22Rv1 (cell line): ENCODE measurements at regions not wholly inside any gene's neighbourhood (a gene's known extent, or its start where the extent isn't known, plus 50 kb on each side); places are given as distances from the start of the nearest gene placed in this dataset.

Experiments used
- ZFX ChIP-seq: fragments of 450-650 bp; IDR thresholded peaks from 2 replicates; pipeline ENCODE4 v1.6.1; 2017; ENCODE audit warnings: antibody characterized with exemption, borderline replicate concordance
- TF ChIP-seq, protein P1 (sequence below): fragments of 450-650 bp; IDR thresholded peaks from 2 replicates; pipeline ENCODE4 v1.5.1; 2017; ENCODE audit warnings: mild to moderate bottlenecking

DNA sequence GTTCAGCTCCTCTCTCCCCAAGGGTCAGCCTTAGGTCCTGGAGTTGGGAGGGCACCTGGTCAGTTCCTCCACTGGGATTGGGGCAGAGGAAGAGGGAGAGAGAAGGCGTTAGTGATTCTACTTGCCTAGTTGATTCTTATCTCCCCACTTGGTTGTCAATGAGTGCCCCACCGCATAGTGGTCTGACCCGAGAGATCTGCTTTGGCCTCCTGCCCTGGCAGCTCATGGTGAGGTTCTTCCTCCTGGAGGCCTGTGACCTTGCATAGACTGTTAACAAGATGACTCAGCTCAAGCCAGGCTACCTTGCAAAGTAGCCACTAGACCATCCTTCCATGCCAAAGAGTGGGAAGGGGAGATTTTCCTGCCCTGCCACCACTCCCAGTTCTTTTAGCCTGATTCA, 160.6 kb downstream of the TMEM200A start:
- TF ChIP-seq, protein P1, sequence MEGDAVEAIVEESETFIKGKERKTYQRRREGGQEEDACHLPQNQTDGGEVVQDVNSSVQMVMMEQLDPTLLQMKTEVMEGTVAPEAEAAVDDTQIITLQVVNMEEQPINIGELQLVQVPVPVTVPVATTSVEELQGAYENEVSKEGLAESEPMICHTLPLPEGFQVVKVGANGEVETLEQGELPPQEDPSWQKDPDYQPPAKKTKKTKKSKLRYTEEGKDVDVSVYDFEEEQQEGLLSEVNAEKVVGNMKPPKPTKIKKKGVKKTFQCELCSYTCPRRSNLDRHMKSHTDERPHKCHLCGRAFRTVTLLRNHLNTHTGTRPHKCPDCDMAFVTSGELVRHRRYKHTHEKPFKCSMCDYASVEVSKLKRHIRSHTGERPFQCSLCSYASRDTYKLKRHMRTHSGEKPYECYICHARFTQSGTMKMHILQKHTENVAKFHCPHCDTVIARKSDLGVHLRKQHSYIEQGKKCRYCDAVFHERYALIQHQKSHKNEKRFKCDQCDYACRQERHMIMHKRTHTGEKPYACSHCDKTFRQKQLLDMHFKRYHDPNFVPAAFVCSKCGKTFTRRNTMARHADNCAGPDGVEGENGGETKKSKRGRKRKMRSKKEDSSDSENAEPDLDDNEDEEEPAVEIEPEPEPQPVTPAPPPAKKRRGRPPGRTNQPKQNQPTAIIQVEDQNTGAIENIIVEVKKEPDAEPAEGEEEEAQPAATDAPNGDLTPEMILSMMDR, result no peak
- no peak for TF ChIP-seq ZFX
